Urinary bladder (tissue), 4 donors: ENCODE measurements at regions not wholly inside any gene's neighbourhood (a gene's known extent, or its start where the extent isn't known, plus 50 kb on each side); places are given as distances from the start of the nearest gene placed in this dataset. TPM values are rescaled to one million over a fixed set of nuclear protein-coding genes. Genes with fewer than 3 reads are reported as not detected.

Experiments used
- DNase-seq: peaks from one replicate; pipeline ENCODE4 v3.0.0-alpha.2; 2015; ENCODE audit errors: extremely low spot score
- H3K27ac ChIP-seq: one replicate; pipeline ENCODE4 v1.5.1; 2013; ENCODE audit warnings: low read depth, mild to moderate bottlenecking, moderate library complexity
- H3K36me3 ChIP-seq: one replicate; pipeline ENCODE4 v1.6.1; 2013; ENCODE audit warnings: mild to moderate bottlenecking, moderate library complexity; ENCODE audit not compliant: insufficient read depth
- H3K4me1 ChIP-seq: one replicate; pipeline ENCODE4 v1.6.1; 2013; ENCODE audit warnings: mild to moderate bottlenecking, moderate library complexity; ENCODE audit not compliant: insufficient read depth
- H3K4me3 ChIP-seq: one replicate; pipeline ENCODE4 v1.5.1; 2013; ENCODE audit warnings: low read depth, low read length
- WGBS: extraction: QIAGEN DNeasy Blood & Tissue Kit; methylation state at CpG from one replicate; pipeline ENCODE4 v1.1.7; 2013; 5-methylcytosine and 5-hydroxymethylcytosine counted together
- small RNA-seq: library from RNA; depleted of rRNA; stranded (forward); fragments of <200 nt; gene quantifications from one replicate; pipeline ENCODE3, GENCODE V24; 2014
- donor health status: healthy with polysubstance abuse.
- donor health status: healthy.

DNA sequence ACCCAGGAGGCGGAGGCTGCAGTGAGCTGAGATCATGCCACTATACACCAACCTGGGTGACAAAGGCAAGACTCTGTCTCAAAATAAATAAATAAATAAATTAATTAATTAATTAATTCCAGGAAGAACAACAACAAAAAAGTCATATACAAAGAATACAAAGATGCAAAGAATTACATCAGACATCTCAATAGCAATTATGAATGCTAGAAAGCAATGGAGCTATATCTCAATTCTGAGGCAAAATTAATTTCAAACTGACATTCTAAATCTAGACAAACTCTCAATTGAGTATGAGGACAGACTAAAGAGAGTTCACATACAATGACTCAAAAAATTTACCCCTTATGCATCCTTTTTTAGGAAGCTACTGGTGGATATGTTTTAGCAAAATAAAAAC lies 69.6 kb upstream of the CTNNB1 start:
- Histone ChIP-seq H3K4me3 (no peak overlapping the region), H3K4me1 (no peaks in the 10 kb centered on the region), H3K27ac (no peak overlapping the region), H3K36me3 (no peaks in the 10 kb centered on the region)
- no peak for DNase-seq
- 41% methylated on average over 1 of the region's 1 CpG for WGBS

DNA sequence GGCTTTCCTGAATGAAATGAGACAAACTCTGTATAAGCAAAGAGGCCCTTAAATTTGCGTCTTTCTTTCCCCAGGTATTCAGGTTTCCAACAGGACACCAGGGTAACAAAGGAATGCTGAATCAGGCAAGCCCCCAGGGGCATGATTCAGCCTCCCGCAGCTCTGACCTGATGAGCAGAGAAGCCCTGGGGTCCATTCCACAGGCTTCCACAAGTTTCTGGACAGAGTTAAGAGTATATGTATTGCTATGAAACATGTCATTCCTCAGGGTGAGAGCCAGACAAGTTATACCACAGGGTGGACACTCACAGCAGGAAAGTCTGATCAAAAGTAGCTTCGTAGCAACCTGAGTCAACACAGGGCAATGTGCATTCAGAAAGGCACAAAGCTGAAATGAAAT lies 68.1 kb upstream of the CTNNB1 start:
- Histone ChIP-seq H3K36me3 (no peaks in the 10 kb centered on the region), H3K4me3 (no peak overlapping the region), H3K27ac (no peak overlapping the region), H3K4me1 (no peaks in the 10 kb centered on the region)
- WGBS: 78% methylated on average over 3 of the region's 3 CpGs
- no peak for DNase-seq

GRCh38 chr3:41137686-41138111 lies 61.6 kb upstream of the CTNNB1 start:
- Histone ChIP-seq H3K27ac (no peak overlapping the region), H3K36me3 (no peaks in the 10 kb centered on the region), H3K4me1 (no peaks in the 10 kb centered on the region), H3K4me3 (no peak overlapping the region)
- DNase-seq: no peak
- WGBS: 70% methylated on average over 1 of the region's 1 CpG

- Histone ChIP-seq H3K36me3 (no peaks in the 10 kb centered on the region), H3K27ac (no peak overlapping the region), H3K4me1 (no peaks in the 10 kb centered on the region), H3K4me3 (no peak overlapping the region)
- 78% methylated on average over 3 of the region's 3 CpGs for WGBS
- DNase-seq: no peak
These were observed 61.2 kb upstream of the CTNNB1 start for GRCh38 chr3:41138146-41138545.

DNA sequence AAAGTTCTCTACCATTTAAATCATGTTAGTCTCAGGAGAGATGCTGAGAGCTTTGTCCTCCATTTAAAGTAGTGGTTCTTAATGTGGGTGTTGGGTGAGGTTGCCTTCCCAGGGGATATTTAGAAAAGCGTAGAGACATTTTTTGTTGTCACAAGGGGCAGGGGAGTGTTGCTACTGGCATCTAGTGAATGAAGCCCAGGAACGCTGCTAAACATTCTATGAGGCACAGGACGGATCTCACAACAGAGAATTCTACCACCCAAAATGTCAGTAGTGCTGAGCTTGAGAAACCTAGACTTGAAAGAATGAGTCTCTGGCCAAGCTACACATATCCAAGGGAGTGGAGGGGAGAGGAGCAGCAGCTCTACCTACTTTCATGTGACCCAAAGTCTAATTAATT lies 60.7 kb upstream of the CTNNB1 start:
- Histone ChIP-seq H3K4me1 (no peaks in the 10 kb centered on the region), H3K36me3 (no peaks in the 10 kb centered on the region), H3K27ac (no peak overlapping the region), H3K4me3 (no peak overlapping the region)
- DNase-seq: no peak
- WGBS: 92% methylated on average over 3 of the region's 3 CpGs

- Histone ChIP-seq H3K4me3 (no peak overlapping the region), H3K36me3 (no peaks in the 10 kb centered on the region), H3K27ac (no peak overlapping the region), H3K4me1 (no peaks in the 10 kb centered on the region)
- WGBS: 75% methylated on average over 3 of the region's 3 CpGs
- no peak for DNase-seq
These were observed 59.1 kb upstream of the CTNNB1 start for GRCh38 chr3:41140242-41140641.

GRCh38 chr3:41141433-41142167 lies 57.7 kb upstream of the CTNNB1 start:
- 80% methylated on average over 7 of the region's 7 CpGs for WGBS
- Histone ChIP-seq H3K36me3 (no peaks in the 10 kb centered on the region), H3K27ac (no peak overlapping the region), H3K4me3 (no peak overlapping the region), H3K4me1 (no peaks in the 10 kb centered on the region)
- no peak for DNase-seq

DNA sequence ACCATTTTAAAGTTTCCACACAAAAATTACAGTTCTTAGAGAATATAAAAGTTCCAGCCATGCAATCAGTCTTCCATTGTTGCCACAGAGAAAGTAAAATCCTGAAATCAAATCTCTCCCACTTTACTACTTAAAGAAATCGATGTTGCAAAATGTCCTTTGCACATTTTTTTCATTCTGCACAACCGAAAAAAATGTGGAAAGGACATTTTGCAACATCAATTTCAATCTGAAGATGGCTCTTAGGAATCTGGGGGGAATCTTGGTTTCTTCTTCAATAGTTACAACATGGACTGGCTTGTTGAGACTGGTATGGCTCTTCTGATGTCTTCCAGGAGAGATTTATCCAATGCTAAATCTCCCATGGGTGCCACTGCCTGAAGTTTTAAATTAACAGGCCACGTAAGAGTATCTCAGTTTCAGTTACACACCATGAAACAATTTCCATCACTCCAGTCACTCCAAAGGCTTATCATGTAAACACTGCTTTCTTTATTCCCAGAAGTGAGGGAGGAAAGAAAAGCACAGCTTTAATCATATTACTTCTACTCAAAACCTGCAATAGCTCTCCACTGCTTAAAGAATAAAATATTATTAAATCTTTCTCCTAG lies 55.8 kb upstream of the CTNNB1 start:
- 80% methylated on average over 3 of the region's 3 CpGs for WGBS
- no peak for DNase-seq
- no peaks in the 10 kb centered on the region for H3K36me3 ChIP-seq
- H3K27ac ChIP-seq: no peak overlapping the region
- H3K4me1 ChIP-seq: no peaks in the 10 kb centered on the region
- H3K4me3 ChIP-seq: no peak overlapping the region

- Histone ChIP-seq H3K36me3 (no peaks in the 10 kb centered on the region), H3K4me3 (no peak overlapping the region), H3K4me1 (no peaks in the 10 kb centered on the region), H3K27ac (no peak overlapping the region)
- whole genome bisulfite sequencing: 59% methylated on average over 1 of the region's 1 CpG
- DNase-seq: no peak
These were observed 54.7 kb upstream of the CTNNB1 start for GRCh38 chr3:41144631-41145030.

DNA sequence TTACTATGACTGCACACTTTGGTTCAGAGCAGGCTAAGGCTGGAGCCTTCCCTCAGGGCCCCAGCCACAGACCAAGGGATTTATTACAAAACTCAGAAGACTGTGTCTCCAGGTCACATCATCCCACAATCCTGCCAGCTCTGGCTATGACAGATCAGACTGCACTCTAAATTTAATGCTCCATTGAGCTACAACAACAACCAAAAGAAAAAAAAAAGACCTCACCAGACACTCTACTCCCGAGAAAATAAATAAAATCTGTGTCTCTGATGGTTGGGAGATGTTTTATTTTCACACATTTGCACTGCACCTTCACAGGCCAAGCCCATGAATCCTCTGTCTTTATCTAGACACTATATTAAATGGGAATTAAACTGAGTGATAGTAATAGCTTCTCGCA lies 50.8 kb upstream of the CTNNB1 start:
- 76% methylated on average over 2 of the region's 2 CpGs for WGBS
- no peak for DNase-seq
- Histone ChIP-seq H3K27ac (no peak overlapping the region), H3K4me1 (no peaks in the 10 kb centered on the region), H3K4me3 (no peak overlapping the region), H3K36me3 (no peaks in the 10 kb centered on the region)

DNA sequence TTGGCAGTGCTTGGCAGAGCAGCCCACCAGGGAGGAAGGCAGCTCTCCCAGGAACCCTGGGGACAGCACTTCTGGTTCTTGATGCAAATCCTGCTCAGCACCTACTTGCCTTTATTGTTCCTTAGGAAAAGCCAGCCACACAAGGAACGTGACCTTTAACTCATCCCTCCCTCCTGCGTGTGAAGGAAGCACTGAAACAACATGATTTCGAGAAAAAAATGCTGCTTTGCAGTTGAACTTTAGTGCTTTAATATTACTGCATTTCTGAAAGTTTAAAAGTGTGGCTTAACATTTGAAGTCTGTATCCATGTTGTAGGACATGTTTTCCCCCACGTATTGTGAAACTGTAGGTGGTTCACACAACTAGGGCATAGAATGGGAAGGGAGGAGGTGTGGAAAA lies 50.4 kb upstream of the CTNNB1 start:
- Histone ChIP-seq H3K27ac (no peak overlapping the region), H3K4me3 (no peak overlapping the region), H3K4me1 (no peaks in the 10 kb centered on the region), H3K36me3 (no peaks in the 10 kb centered on the region)
- 82% methylated on average over 4 of the region's 4 CpGs for WGBS
- no peak for DNase-seq

Small RNAs in the stretch of these regions (small RNA-seq; reads per million reads assigned to genes)
- not detected for gene AC099560.2
- gene HMGN2P24: not detected
